ENCODE measurements at regions not wholly inside any gene's neighbourhood (a gene's known extent, or its start where the extent isn't known, plus 50 kb on each side); places are given as distances from the start of the nearest gene placed in this dataset.

DNA sequence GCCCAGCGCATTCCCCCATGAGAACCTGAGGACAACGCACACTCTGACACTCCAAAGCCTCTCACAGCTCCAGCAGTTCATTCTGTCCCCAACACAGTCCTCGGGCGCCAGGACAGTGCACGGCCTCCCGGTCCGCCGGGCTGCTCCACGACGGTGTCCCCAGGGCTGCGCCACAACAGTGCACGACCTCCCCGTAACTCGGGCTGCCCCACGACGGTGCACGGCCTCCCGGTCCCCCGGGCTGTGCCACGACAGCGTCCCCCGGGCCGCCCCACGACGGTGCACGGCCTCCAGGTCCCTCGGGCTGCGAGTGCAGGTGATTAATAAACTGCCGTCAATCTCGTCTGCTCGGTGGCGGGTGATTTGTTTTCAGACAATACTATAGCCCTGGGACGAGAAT, 585.1 kb upstream of the FRG1 start:
- TF ChIP-seq GATA2 (IDR thresholded peaks at IDR 0.05; ENCODE audit: low read depth, low read length): no peak
- no peak for TF ChIP-seq GATA3 (IDR thresholded peaks at IDR 0.05; ENCODE audit: low read depth, low read length)

Measured in SH-SY5Y (cell line).